ENCODE measurements at regions not wholly inside any gene's neighbourhood (a gene's known extent, or its start where the extent isn't known, plus 50 kb on each side); places are given as distances from the start of the nearest gene placed in this dataset.

GRCh38 chr9:82320566-82320965, 332.0 kb downstream of the SPATA31D1 start:
- no peak for TF ChIP-seq CTCF (IDR thresholded peaks at IDR 0.05)
- intact Hi-C loops (cut with DNase I): no loop called here
- H3K27ac ChIP-seq: no peak overlapping the region
- no peaks in the 10 kb centered on the region for H3K27me3 ChIP-seq
- no peak overlapping the region for H3K4me3 ChIP-seq
- H3K36me3 ChIP-seq: no peaks in the 10 kb centered on the region
- no peaks in the 10 kb centered on the region for H3K4me1 ChIP-seq
- ATAC-seq: no peak
- no peak for DNase-seq
- 31 to 32% methylated on average over 1 of the region's 1 CpG for WGBS, 2 donors
- peaks cover 0 to 31% (median 5%) of the 10 kb centered on the region in 11 donors for H3K9me3 ChIP-seq

GRCh38 chr9:82325907-82326306, 337.3 kb downstream of the SPATA31D1 start:
- Histone ChIP-seq H3K4me3 (no peak overlapping the region), H3K27me3 (no peaks in the 10 kb centered on the region), H3K9me3 (peaks cover 0 to 54% (median 8%) of the 10 kb centered on the region in 11 donors), H3K4me1 (peaks cover 0 to 6% (median 0%) of the 10 kb centered on the region in 9 donors), H3K27ac (no peak overlapping the region), H3K36me3 (no peaks in the 10 kb centered on the region)
- no peak for DNase-seq
- WGBS, 2 donors: 93 to 94% methylated on average over 2 of the region's 2 CpGs
- no peak for ATAC-seq
- intact Hi-C loops (cut with DNase I): no loop called here
- TF ChIP-seq CTCF (IDR thresholded peaks at IDR 0.05): no peak

GRCh38 chr9:82327641-82328040, 339.1 kb downstream of the SPATA31D1 start:
- DNase-seq: no peak
- TF ChIP-seq CTCF (IDR thresholded peaks at IDR 0.05): no peak
- H3K27ac ChIP-seq: no peak overlapping the region
- peaks cover 0 to 47% (median 8%) of the 10 kb centered on the region in 11 donors for H3K9me3 ChIP-seq
- no peaks in the 10 kb centered on the region for H3K36me3 ChIP-seq
- intact Hi-C loops (cut with DNase I): no loop called here
- H3K27me3 ChIP-seq: no peaks in the 10 kb centered on the region
- ATAC-seq: no peak
- H3K4me3 ChIP-seq: no peak overlapping the region
- H3K4me1 ChIP-seq: peaks cover 0 to 6% (median 0%) of the 10 kb centered on the region in 9 donors
- 88 to 95% methylated on average over 2 of the region's 2 CpGs for whole genome bisulfite sequencing, 2 donors

GRCh38 chr9:82331079-82331478, 342.5 kb downstream of the SPATA31D1 start:
- intact Hi-C loops (cut with DNase I): no loop called here
- peaks cover 0 to 18% (median 2%) of the 10 kb centered on the region in 11 donors for H3K9me3 ChIP-seq
- DNase-seq: no peak
- H3K4me1 ChIP-seq: peaks cover 0 to 6% (median 0%) of the 10 kb centered on the region in 9 donors
- WGBS, 2 donors: 82 to 85% methylated on average over 2 of the region's 2 CpGs
- H3K4me3 ChIP-seq: no peak overlapping the region
- no peak overlapping the region for H3K27ac ChIP-seq
- H3K36me3 ChIP-seq: no peaks in the 10 kb centered on the region
- no peak for TF ChIP-seq CTCF (IDR thresholded peaks at IDR 0.05)
- ATAC-seq: no peak
- no peaks in the 10 kb centered on the region for H3K27me3 ChIP-seq

All from heart right ventricle (tissue), 16 donors.